Upper lobe of right lung (tissue), 1 donor: ENCODE measurements at regions not wholly inside any gene's neighbourhood (a gene's known extent, or its start where the extent isn't known, plus 50 kb on each side); places are given as distances from the start of the nearest gene placed in this dataset.

Experiments
- ATAC-seq: fragments of 200-7000 bp; cut with Tn5 transposase; one replicate; pipeline ENCODE4 v1.9.1; 2020; ENCODE audit warnings: mild to moderate bottlenecking, moderate library complexity
- DNase-seq: peaks from one replicate; pipeline ENCODE4 v3.0.0-alpha.2; 2020
- H3K27ac ChIP-seq: fragments of 200-600 bp; one replicate; pipeline ENCODE4 v1.8.0; 2022
- H3K27me3 ChIP-seq: fragments of 200-600 bp; one replicate; pipeline ENCODE4 v1.8.0; 2022; ENCODE audit warnings: mild to moderate bottlenecking
- H3K36me3 ChIP-seq: fragments of 200-600 bp; one replicate; pipeline ENCODE4 v1.8.0; 2022
- H3K4me1 ChIP-seq: fragments of 200-600 bp; one replicate; pipeline ENCODE4 v1.8.0; 2022
- H3K4me3 ChIP-seq: fragments of 200-600 bp; one replicate; pipeline ENCODE4 v1.8.0; 2022; ENCODE audit warnings: mild to moderate bottlenecking
- H3K9me3 ChIP-seq: fragments of 200-600 bp; one replicate; pipeline ENCODE4 v1.8.0; 2022
- CTCF ChIP-seq: fragments of 200-600 bp; IDR thresholded peaks from one replicate; pipeline ENCODE4 v1.8.0; 2022; ENCODE audit warnings: antibody characterized with exemption
- intact Hi-C: fragments of 100-400 bp; cut with DNase I; formaldehyde crosslinking; loops from one replicate; pipeline ENCODE4 v1.11.0; 2022
- donor health status: DM: no; HTN: yes; CAD: no; lungs with severe emphysema.

- no peaks in the 10 kb centered on the region for H3K4me1 ChIP-seq
- no peaks in the 10 kb centered on the region for H3K9me3 ChIP-seq
- H3K36me3 ChIP-seq = no peaks in the 10 kb centered on the region
- no peaks in the 10 kb centered on the region for H3K27me3 ChIP-seq
- intact Hi-C loops = no loop called here
- DNase-seq (no peak), ATAC-seq (no peak)
- no peak for TF ChIP-seq CTCF
- no peak overlapping the region for H3K4me3 ChIP-seq
- H3K27ac ChIP-seq = no peak overlapping the region
Observed at GRCh38 chr3:159229116-159229680, 427.3 kb downstream of the MFSD1 start.

- ATAC-seq (no peak), DNase-seq (no peak)
- H3K9me3 ChIP-seq = no peaks in the 10 kb centered on the region
- no peaks in the 10 kb centered on the region for H3K4me1 ChIP-seq
- intact Hi-C loops = no loop called here
- TF ChIP-seq CTCF = no peak
- H3K36me3 ChIP-seq = no peaks in the 10 kb centered on the region
- no peak overlapping the region for H3K4me3 ChIP-seq
- no peaks in the 10 kb centered on the region for H3K27me3 ChIP-seq
- H3K27ac ChIP-seq = no peak overlapping the region
Observed at GRCh38 chr3:159232966-159233365, 431.1 kb downstream of the MFSD1 start.

- Histone ChIP-seq H3K4me1 (no peaks in the 10 kb centered on the region), H3K4me3 (no peak overlapping the region), H3K9me3 (no peaks in the 10 kb centered on the region), H3K27ac (no peak overlapping the region), H3K36me3 (no peaks in the 10 kb centered on the region), H3K27me3 (no peaks in the 10 kb centered on the region)
- intact Hi-C loops = no loop called here
- no peak for DNase-seq
- no peak for TF ChIP-seq CTCF
- no peak for ATAC-seq
Observed at GRCh38 chr3:159233734-159234133, 431.9 kb downstream of the MFSD1 start.

- Histone ChIP-seq H3K9me3 (no peaks in the 10 kb centered on the region), H3K36me3 (no peaks in the 10 kb centered on the region), H3K27me3 (no peaks in the 10 kb centered on the region), H3K4me3 (no peak overlapping the region), H3K27ac (no peak overlapping the region), H3K4me1 (no peaks in the 10 kb centered on the region)
- ATAC-seq = no peak
- DNase-seq = no peak
- no peak for TF ChIP-seq CTCF
- intact Hi-C loops = no loop called here
Observed at GRCh38 chr3:159234306-159234705, 432.5 kb downstream of the MFSD1 start.

- Histone ChIP-seq H3K9me3 (no peaks in the 10 kb centered on the region), H3K27ac (no peak overlapping the region), H3K27me3 (no peaks in the 10 kb centered on the region), H3K36me3 (no peaks in the 10 kb centered on the region), H3K4me1 (no peaks in the 10 kb centered on the region), H3K4me3 (no peak overlapping the region)
- no peak for TF ChIP-seq CTCF
- ATAC-seq (no peak), DNase-seq (no peak)
- intact Hi-C loops = no loop called here
Observed at GRCh38 chr3:159236321-159236720, 434.5 kb downstream of the MFSD1 start.

GRCh38 chr3:159237226-159237625, 435.4 kb downstream of the MFSD1 start:
- Histone ChIP-seq H3K4me1 (no peaks in the 10 kb centered on the region), H3K27me3 (no peaks in the 10 kb centered on the region), H3K27ac (no peak overlapping the region), H3K4me3 (no peak overlapping the region), H3K9me3 (no peaks in the 10 kb centered on the region), H3K36me3 (no peaks in the 10 kb centered on the region)
- TF ChIP-seq CTCF = no peak
- ATAC-seq (no peak), DNase-seq (no peak)
- intact Hi-C loops = no loop called here
